Rectal smooth muscle tissue (tissue), 1 donor: ENCODE measurements at regions not wholly inside any gene's neighbourhood (a gene's known extent, or its start where the extent isn't known, plus 50 kb on each side); places are given as distances from the start of the nearest gene placed in this dataset.
"Not testable (repeated sequence)": the region's sequence is repeated elsewhere in the genome, so short reads cannot be mapped to it uniquely, and the experiment has no call there.

ENCODE experiments used
- H3K27ac ChIP-seq: one replicate; pipeline ENCODE4 v1.7.0; 2013; ENCODE audit warnings: low read depth, low read length, inconsistent platforms
- H3K27me3 ChIP-seq: one replicate; pipeline ENCODE4 v1.7.0; 2013; ENCODE audit warnings: low read length; ENCODE audit not compliant: control insufficient read depth, insufficient read depth
- H3K36me3 ChIP-seq: one replicate; pipeline ENCODE4 v1.7.0; 2013; ENCODE audit warnings: low read length; ENCODE audit not compliant: control insufficient read depth, insufficient read depth
- H3K4me1 ChIP-seq: one replicate; pipeline ENCODE4 v1.7.0; 2013; ENCODE audit warnings: low read length; ENCODE audit not compliant: control insufficient read depth, insufficient read depth
- H3K4me3 ChIP-seq: one replicate; pipeline ENCODE4 v1.7.0; 2013; ENCODE audit warnings: low read length
- H3K9ac ChIP-seq: one replicate; pipeline ENCODE4 v1.7.0; 2013; ENCODE audit warnings: low read length

GRCh38 chr5:174801798-174802197, 77.4 kb downstream of the MSX2 start:
- Histone ChIP-seq H3K27me3 (no peaks in the 10 kb centered on the region), H3K27ac (no peak overlapping the region), H3K4me1 (no peaks in the 10 kb centered on the region), H3K9ac (no peak overlapping the region), H3K36me3 (no peaks in the 10 kb centered on the region), H3K4me3 (no peak overlapping the region)

GRCh38 chr5:174800435-174800834, 76.1 kb downstream of the MSX2 start:
- Histone ChIP-seq H3K4me1 (no peaks in the 10 kb centered on the region), H3K36me3 (no peaks in the 10 kb centered on the region), H3K9ac (no peak overlapping the region), H3K27me3 (no peaks in the 10 kb centered on the region), H3K4me3 (no peak overlapping the region), H3K27ac (no peak overlapping the region)

GRCh38 chr5:174799121-174799520, 74.7 kb downstream of the MSX2 start:
- Histone ChIP-seq H3K36me3 (no peaks in the 10 kb centered on the region), H3K4me1 (no peaks in the 10 kb centered on the region), H3K4me3 (no peak overlapping the region), H3K27me3 (no peaks in the 10 kb centered on the region), H3K9ac (no peak overlapping the region), H3K27ac (no peak overlapping the region)

- Histone ChIP-seq H3K4me3 (no peak overlapping the region), H3K27ac (no peak overlapping the region), H3K27me3 (no peaks in the 10 kb centered on the region), H3K4me1 (no peaks in the 10 kb centered on the region), H3K9ac (no peak overlapping the region), H3K36me3 (no peaks in the 10 kb centered on the region)
These were observed 74.2 kb downstream of the MSX2 start for GRCh38 chr5:174798551-174798951.

- Histone ChIP-seq H3K9ac (no peak overlapping the region), H3K4me1 (no peaks in the 10 kb centered on the region), H3K36me3 (no peaks in the 10 kb centered on the region), H3K4me3 (no peak overlapping the region), H3K27me3 (no peaks in the 10 kb centered on the region), H3K27ac (no peak overlapping the region)
These were observed 72.4 kb downstream of the MSX2 start for GRCh38 chr5:174796711-174797192.

- Histone ChIP-seq H3K36me3 (no peaks in the 10 kb centered on the region), H3K27me3 (no peaks in the 10 kb centered on the region), H3K4me1 (no peaks in the 10 kb centered on the region), H3K27ac (no peak overlapping the region), H3K4me3 (no peak overlapping the region), H3K9ac (no peak overlapping the region)
These were observed 70.7 kb downstream of the MSX2 start for GRCh38 chr5:174794931-174795672.

- Histone ChIP-seq H3K27ac (no peak overlapping the region), H3K4me3 (no peak overlapping the region), H3K9ac (no peak overlapping the region), H3K36me3 (no peaks in the 10 kb centered on the region), H3K4me1 (no peaks in the 10 kb centered on the region), H3K27me3 (no peaks in the 10 kb centered on the region)
These were observed 69.4 kb downstream of the MSX2 start for GRCh38 chr5:174793684-174794328.

GRCh38 chr5:174793076-174793475, 68.7 kb downstream of the MSX2 start:
- no peak overlapping the region for H3K9ac ChIP-seq

GRCh38 chr5:174792265-174792664, 67.9 kb downstream of the MSX2 start:
- not testable (repeated sequence) for H3K27ac ChIP-seq, H3K27me3 ChIP-seq, H3K36me3 ChIP-seq, H3K4me1 ChIP-seq, H3K9ac ChIP-seq, H3K4me3 ChIP-seq

More at GRCh38 chr5:174793076-174793475, 68.7 kb downstream of the MSX2 start:
- H3K4me3 ChIP-seq = no peak overlapping the region
- no peaks in the 10 kb centered on the region for H3K36me3 ChIP-seq
- H3K27ac ChIP-seq = no peak overlapping the region
- H3K4me1 ChIP-seq = no peaks in the 10 kb centered on the region
- no peaks in the 10 kb centered on the region for H3K27me3 ChIP-seq

- Histone ChIP-seq H3K4me3 (no peak overlapping the region), H3K27ac (no peak overlapping the region), H3K27me3 (no peaks in the 10 kb centered on the region), H3K36me3 (no peaks in the 10 kb centered on the region), H3K4me1 (no peaks in the 10 kb centered on the region), H3K9ac (no peak overlapping the region)
These were observed 66.5 kb downstream of the MSX2 start for GRCh38 chr5:174790906-174791305.

- Histone ChIP-seq H3K27me3 (no peaks in the 10 kb centered on the region), H3K36me3 (no peaks in the 10 kb centered on the region), H3K27ac (no peak overlapping the region), H3K4me1 (no peaks in the 10 kb centered on the region), H3K4me3 (no peak overlapping the region), H3K9ac (no peak overlapping the region)
These were observed 65.2 kb downstream of the MSX2 start for GRCh38 chr5:174789596-174789995.

- no peaks in the 10 kb centered on the region for H3K36me3 ChIP-seq
- no peaks in the 10 kb centered on the region for H3K27me3 ChIP-seq
- no peak overlapping the region for H3K4me3 ChIP-seq
- H3K27ac ChIP-seq = no peak overlapping the region
- no peak overlapping the region for H3K9ac ChIP-seq
- H3K4me1 ChIP-seq = no peaks in the 10 kb centered on the region
These were observed 60.8 kb downstream of the MSX2 start for GRCh38 chr5:174785120-174785680.
